Activated naive CD4-positive, alpha-beta T cell treated with anti-CD3 and anti-CD28 coated beads, Interleukin-2, amount 50 U/mL, for 72 hours (primary cell): ENCODE measurements at regions not wholly inside any gene's neighbourhood (a gene's known extent, or its start where the extent isn't known, plus 50 kb on each side); places are given as distances from the start of the nearest gene placed in this dataset.
"Not testable (repeated sequence)": the region's sequence is repeated elsewhere in the genome, so short reads cannot be mapped to it uniquely, and the experiment has no call there.

Experiments used
- ATAC-seq, 2 donors: fragments of 150-1000 bp; cut with Tn5 transposase; 2 replicates each; pipeline ENCODE4 v1.10.0; 2021; ENCODE audit warnings: mild to moderate bottlenecking in 2 of 2, moderate library complexity in 2 of 2
- DNase-seq, 2 donors: peaks; one replicate each; pipeline ENCODE4 v3.0.0; 2021 to 2022; ENCODE audit warnings: low spot score in 2 of 2
- H3K27ac Mint-ChIP-seq, 2 donors: one replicate each; pipeline ENCODE4 v1.8.0; 2022; ENCODE audit warnings: mild to moderate bottlenecking in 2 of 2, mixed read lengths in 2 of 2
- H3K36me3 Mint-ChIP-seq, 2 donors: one replicate each; pipeline ENCODE4 v1.8.0; 2022; ENCODE audit warnings: mixed read lengths in 2 of 2
- H3K9me3 Mint-ChIP-seq, 2 donors: one replicate each; pipeline ENCODE4 v1.8.0; 2022; ENCODE audit warnings: mixed read lengths in 2 of 2

DNA sequence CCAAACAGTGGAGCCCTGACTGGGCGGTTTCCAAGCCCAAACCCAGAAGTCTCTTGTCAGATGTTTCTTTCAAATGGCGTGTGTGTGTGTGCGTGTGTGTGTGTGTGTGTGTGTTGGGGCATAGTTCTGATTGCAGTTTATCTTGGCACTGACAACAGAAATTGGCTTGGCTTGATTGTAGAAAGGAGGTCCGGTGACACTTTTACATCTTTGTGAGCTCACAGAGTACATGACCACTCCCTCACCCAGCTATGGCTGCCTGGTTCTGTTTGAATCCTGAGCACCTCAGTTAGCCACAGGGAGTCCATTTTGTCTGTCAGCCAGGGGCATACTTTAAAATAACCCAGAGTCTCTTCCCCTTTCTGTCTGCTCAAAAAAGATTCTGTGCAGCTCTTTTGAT, 276.3 kb downstream of the CD83 start:
- peaks cover 0 to 8% of the 10 kb centered on the region in 2 donors for H3K9me3 Mint-ChIP-seq

DNA sequence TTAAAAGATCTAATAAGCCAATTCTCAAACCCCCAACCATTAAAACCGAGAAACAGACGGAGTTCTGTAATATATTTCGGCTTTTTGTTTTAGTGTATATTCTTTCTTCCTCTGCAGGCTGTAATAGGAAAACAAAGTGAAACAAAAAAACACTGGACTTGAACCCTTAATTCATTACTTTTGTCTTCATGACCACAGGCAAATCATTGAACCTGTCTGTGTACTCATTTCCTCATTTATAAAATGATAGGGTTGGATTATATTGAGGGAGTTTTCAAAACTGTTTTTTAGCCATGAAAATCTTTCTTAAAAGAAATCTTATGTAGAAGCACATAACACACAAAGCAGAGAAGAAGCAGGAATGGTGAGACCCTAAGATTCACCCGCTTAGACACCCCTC, 278.8 kb downstream of the CD83 start:
- Mint-ChIP-seq H3K9me3 (peaks cover 0 to 13% of the 10 kb centered on the region in 2 donors), H3K36me3 (no peaks in the 10 kb centered on the region), H3K27ac (no peak overlapping the region)
- no peak for ATAC-seq
- DNase-seq: no peak

More for the DNA sequence above, 276.3 kb downstream of the CD83 start:
- DNase-seq (no peak), ATAC-seq (no peak)
- Mint-ChIP-seq H3K36me3 (no peaks in the 10 kb centered on the region), H3K27ac (no peak overlapping the region)

DNA sequence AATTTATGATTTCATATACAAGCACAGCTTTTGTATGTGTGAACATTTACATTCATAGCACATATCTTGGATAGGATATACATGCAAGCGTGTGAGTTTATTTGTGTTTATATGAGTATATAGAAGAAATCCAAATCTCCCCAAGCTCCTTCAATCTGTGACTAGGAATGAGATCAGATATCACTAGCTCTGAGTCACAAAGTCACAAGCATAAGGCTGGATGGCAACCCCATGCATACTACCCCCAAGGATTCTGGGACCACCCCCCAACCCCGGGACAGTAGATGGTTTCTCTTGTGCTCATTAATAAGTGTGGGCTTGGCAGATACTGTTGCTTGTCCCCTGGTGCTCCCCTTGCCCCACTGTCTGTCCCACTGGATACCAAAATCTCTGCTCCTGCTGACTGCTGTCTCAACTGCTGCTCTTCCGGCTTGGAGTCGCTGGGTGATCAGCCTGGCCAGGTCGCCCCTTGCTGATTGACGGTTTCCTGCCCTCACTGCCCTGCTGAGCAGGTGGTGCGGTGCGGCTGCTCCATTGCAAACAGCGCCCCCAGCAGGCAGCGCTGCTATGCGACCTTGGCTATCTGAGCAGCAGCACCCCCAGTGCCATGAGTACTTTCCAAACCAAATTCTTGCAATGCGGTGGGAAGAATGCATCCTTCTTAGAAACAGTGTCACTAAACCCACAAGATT, 279.4 kb downstream of the CD83 start:
- Mint-ChIP-seq H3K27ac (no peak overlapping the region), H3K9me3 (peaks cover 0 to 10% of the 10 kb centered on the region in 2 donors), H3K36me3 (no peaks in the 10 kb centered on the region)
- DNase-seq (no peak), ATAC-seq (no peak)

DNA sequence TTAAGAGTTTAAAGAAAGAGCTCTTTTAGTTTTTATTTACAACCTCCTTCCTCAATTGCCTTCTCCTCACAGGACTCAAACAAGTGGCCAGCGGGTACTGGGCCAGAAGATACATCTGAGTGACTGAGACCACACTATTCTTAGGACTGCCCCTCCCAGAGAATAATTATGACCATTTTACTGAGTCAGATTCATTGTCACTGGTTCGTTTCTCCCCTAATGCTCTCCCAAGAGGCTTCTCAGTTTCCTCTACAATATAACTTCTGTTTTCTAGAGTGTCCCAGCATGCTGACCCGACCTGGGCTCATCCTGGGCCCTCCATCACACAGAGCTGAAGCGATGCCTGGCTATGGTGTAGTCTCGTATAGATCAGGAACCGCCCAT, 279.9 kb downstream of the CD83 start:
- no peak for DNase-seq
- H3K9me3 Mint-ChIP-seq: peaks cover 0 to 8% of the 10 kb centered on the region in 2 donors
- ATAC-seq: no peak
- no peaks in the 10 kb centered on the region for H3K36me3 Mint-ChIP-seq
- H3K27ac Mint-ChIP-seq: no peak overlapping the region

DNA sequence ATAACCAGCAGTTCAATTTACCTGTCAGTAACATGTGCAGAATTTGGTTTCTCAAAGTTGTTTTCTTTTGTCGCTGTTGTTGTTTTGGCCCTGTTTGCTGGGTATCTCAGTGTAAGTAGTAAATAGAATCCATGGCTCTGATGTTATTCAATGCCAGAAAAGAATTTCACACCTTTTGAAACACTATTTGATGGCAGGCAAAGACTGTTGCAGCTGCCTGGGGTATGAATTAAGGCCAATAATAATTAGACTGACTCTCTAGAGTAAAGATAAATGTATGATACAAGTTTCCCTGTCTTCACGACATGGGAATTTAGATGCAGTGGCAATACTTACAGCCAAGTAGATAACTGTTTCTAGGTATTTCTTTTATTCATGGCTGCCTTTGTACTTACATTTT, 281.4 kb downstream of the CD83 start:
- Mint-ChIP-seq H3K36me3 (peaks cover 0 to 1% of the 10 kb centered on the region in 2 donors), H3K9me3 (peaks cover 0 to 4% of the 10 kb centered on the region in 2 donors), H3K27ac (no peak overlapping the region)
- ATAC-seq (no peak), DNase-seq (no peak)

DNA sequence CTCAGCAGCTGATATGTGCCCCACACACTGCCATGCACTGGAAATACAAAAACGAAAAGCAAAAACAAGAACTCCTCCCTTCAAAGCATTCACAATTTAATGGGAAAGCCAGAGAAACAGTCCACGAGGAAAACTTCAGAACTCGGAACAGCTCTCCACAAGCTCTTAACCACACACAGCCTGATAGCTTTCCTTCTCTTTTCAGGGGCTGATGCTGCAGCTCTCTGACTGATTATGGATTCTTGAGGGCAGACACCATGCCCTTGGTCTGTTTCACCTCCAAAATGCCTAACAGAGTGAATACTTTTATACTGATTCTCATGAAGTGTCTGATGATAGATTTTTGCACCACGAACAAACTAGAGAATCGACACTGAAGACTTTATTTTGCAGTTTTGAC, 282.1 kb downstream of the CD83 start:
- H3K36me3 Mint-ChIP-seq: peaks cover 0 to 6% of the 10 kb centered on the region in 2 donors
- peaks cover 0 to 4% of the 10 kb centered on the region in 2 donors for H3K9me3 Mint-ChIP-seq
- ATAC-seq: no peak
- no peak for DNase-seq
- no peak overlapping the region for H3K27ac Mint-ChIP-seq

DNA sequence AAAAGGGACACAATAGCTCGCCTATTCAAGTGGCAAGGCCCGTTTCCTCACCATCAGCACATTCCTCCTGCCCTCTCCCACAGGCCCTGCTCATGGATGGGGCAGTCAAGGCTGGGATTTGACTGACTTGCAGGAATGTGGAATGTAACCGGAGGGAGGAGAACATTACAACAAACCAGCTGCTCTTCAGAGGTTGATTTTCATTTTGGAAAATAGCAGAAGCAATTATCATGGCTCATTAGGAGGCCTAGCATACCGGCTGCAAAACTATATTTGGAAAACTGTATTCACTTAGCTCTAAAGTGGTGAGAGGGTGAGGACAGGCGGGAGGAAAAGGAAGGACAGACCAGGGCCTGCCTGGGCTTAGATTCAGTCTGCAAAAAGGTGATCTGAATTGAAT, 283.7 kb downstream of the CD83 start:
- peaks cover 0 to 6% of the 10 kb centered on the region in 2 donors for H3K36me3 Mint-ChIP-seq

DNA sequence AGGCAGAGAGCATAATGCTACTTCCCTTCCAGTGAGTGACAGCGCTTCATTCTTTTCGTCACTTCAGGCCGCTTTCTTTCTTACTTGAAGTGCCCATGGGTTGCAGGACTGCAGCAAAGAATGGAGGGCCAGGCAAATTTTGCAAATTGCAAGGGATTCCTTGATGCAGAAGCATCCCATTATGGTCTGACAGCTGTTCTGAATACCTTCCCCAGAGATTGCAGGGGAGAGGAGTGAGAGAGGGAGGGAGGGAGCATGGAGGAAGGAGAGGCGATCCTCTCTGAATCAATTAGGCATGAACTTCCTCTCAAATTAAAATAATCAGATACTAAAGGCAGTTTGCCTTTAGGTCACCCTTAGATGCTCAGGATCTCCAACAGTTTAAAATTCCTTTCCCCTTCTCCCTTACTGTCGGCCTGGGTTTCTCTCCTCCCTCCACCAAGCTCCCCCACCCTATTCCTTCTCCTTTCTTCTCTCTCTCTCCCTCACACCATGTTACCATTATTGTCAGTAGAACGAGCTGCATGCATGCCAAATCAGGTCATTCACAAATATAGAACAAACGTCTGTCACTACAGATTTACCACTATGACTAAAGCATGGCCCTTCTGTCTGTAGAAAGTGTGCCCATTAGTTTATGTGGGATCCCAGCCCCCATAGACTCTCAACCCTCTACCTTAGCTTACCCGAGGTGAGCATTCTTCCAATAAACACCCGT, 289.2 kb downstream of the CD83 start:
- ATAC-seq (no peak), DNase-seq (no peak)
- no peak overlapping the region for H3K27ac Mint-ChIP-seq
- H3K36me3 Mint-ChIP-seq: peaks cover 0 to 6% of the 10 kb centered on the region in 2 donors
- no peaks in the 10 kb centered on the region for H3K9me3 Mint-ChIP-seq

More for the DNA sequence above, 283.7 kb downstream of the CD83 start:
- Mint-ChIP-seq H3K27ac (no peak overlapping the region), H3K9me3 (peaks cover 0 to 4% of the 10 kb centered on the region in 2 donors)
- no peak for ATAC-seq
- no peak for DNase-seq

DNA sequence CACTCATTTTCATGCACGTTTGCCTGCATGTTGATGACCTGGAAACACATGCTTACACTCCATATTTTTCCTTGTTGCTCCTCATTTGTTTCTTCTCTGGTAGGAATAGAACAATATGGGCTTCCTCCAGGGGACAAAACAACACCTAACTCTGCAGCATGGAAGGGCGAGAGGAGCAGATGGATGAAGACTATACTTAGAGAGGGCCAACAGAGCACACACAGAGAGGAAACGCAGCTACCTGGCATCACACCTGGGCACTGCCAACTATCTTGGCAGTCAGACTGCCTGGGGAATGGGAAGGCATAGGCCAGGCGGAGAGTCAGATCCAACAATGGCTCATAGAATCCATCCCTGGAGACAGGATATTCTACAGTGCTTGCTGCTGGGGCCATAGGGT, 290.9 kb downstream of the CD83 start:
- peaks cover 0 to 6% of the 10 kb centered on the region in 2 donors for H3K36me3 Mint-ChIP-seq
- no peak overlapping the region for H3K27ac Mint-ChIP-seq
- no peaks in the 10 kb centered on the region for H3K9me3 Mint-ChIP-seq
- no peak for DNase-seq
- no peak for ATAC-seq

DNA sequence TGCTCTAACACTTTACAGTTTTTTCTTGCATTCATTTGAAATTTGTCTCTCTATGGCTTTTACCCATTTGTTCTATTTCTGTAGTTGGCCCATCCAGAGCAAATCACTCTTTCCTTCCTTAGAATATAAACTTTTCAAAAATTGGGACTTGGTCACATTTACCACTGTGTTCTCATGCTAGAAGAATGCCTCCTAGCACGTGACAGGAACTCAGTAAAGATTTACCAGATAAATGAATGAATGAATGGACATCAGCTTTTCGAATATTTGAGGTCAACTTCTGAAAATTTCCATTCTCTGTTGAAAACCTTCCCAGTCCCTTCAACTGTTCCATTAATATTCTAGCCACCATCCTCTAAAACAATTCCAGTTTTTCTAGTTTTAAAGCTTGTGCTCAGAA, 294.5 kb downstream of the CD83 start:
- H3K9me3 Mint-ChIP-seq: no peaks in the 10 kb centered on the region
- DNase-seq (no peak), ATAC-seq (no peak)
- no peak overlapping the region for H3K27ac Mint-ChIP-seq
- no peaks in the 10 kb centered on the region for H3K36me3 Mint-ChIP-seq

DNA sequence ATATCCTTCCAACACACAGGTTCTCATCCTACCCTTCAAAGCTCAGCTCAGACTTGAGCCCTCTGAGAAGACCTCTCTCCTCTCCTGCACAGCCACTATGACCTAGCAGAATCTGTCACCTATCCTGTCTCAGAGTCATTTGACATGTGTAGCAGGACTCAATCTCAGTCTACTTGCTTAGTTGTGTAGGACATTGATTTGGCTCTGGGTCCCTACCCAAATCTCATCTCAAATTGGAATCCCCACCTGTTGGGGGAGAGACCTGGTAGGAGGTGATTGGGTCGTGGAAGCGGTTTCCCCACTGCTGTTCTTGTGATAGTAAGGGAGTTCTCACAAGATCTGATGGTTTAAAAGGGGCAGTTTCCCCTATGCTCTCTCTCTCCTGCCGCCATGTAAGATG, 297.9 kb downstream of the CD83 start:
- Mint-ChIP-seq H3K9me3 (no peaks in the 10 kb centered on the region), H3K27ac (no peak overlapping the region), H3K36me3 (no peaks in the 10 kb centered on the region)
- ATAC-seq (no peak), DNase-seq (no peak)

DNA sequence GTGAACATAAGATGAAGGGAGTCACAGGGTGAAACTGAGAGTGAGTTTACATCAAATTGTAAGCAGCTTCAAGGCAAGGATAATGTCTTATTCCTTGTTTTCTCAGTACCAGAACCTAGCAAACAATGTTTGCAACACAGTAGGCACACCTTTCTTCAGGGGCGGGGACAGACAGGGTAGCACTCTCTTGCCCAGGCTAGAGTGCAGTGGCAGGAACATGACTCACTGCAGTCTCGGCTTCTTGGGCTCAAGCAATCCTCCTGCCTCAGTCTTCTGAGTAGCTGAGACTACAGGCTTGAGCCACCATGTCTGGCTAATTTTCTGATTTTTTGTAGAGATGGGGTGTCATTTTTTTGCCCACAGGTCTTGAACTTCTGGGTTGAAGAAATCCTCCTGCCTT, 299.8 kb downstream of the CD83 start:
- DNase-seq: no peak
- Mint-ChIP-seq H3K36me3 (no peaks in the 10 kb centered on the region), H3K9me3 (peaks cover 0 to 3% of the 10 kb centered on the region in 2 donors)

DNA sequence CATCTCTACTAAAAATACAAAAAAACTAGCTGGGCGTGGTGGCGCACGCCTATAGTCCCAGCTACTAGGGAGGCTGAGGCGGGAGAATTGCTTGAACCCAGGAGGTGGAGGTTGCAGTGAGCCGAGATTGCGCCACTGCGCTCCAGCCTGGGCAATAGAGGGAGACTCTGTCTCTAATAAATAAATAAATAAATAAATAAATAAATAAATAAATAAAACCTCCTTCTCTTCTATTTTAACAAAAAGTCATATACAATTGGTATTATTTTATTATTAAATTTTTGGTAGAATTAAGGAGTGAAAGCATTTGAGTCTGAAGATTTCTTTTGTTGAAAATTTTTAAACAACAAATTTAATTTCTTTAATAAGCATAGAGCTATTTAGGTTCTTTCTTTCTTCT, 301.7 kb downstream of the CD83 start:
- H3K9me3 Mint-ChIP-seq, H3K27ac Mint-ChIP-seq, H3K36me3 Mint-ChIP-seq, ATAC-seq, DNase-seq: not testable (repeated sequence)

More for the DNA sequence above, 299.8 kb downstream of the CD83 start:
- peak in 1 of 2 donors; percentile 43 for ATAC-seq
- H3K27ac Mint-ChIP-seq: no peak overlapping the region

DNA sequence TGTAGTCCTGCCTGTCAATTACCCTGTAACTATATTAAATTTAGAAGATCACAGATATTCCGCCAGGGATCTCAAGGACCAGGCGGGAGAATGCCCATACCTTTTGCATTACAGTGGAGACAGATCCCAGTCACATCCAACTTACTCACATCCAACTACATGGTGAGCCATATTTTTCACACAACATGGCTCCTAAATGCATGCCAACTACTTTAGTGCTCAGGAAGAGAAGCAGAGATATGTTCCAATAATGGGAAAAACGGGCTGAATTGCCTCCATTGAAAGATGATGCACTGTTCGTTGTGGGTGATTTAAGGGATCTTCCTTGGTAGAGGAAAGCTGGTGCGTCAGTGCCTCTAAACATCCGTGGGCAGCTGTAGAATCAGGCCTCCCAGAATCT, 304.5 kb downstream of the CD83 start:
- ATAC-seq: no peak
- Mint-ChIP-seq H3K9me3 (peaks cover 2 to 3% of the 10 kb centered on the region in 2 donors), H3K36me3 (peaks cover 0 to 9% of the 10 kb centered on the region in 2 donors), H3K27ac (no peak overlapping the region)
- DNase-seq: no peak

DNA sequence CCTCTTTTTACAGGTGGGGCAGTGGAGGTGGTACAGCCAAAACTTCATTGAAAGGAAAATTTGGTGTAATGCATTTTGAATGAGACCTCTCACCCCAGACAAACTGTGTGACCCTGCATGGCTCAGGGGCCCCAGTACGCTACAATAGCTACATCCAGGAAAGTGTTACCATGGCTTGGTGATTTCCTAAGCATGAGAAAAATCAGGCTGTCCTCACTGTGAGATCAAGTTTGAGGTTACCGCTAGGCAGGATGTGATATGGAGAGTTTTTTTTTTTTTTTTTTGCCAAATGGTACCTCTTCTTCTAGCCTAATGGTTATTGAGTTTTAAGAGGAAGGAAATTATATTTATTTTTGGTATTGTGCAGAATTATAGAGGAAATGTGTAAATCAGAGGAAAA, 305.3 kb downstream of the CD83 start:
- ATAC-seq (no peak), DNase-seq (no peak)
- Mint-ChIP-seq H3K27ac (no peak overlapping the region), H3K9me3 (peaks cover 2 to 3% of the 10 kb centered on the region in 2 donors), H3K36me3 (peaks cover 0 to 9% of the 10 kb centered on the region in 2 donors)

DNA sequence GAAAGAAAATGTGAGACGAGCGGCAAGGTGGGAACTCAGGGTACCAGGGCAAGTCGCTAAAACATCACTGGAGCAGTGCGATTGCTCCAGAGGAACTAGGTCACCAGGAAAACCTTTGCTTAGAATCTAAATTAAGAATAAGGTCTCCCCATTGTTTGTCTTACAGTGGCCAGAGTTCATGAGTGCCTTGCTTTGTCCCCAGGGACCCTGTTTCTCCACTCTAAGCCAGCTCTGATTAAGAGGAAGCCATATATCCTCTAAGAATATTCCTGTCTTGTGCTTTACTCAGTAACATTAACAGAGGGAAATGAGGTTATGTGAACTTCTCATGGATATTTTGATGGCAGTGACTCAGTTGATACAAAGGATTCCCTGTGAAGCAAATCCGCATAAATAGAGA, 305.8 kb downstream of the CD83 start:
- H3K36me3 Mint-ChIP-seq: peaks cover 0 to 9% of the 10 kb centered on the region in 2 donors
- H3K27ac Mint-ChIP-seq: peak overlapping the region in 1 of 2 donors; percentile 81
- ATAC-seq (no peak), DNase-seq (no peak)
- peaks cover 2 to 3% of the 10 kb centered on the region in 2 donors for H3K9me3 Mint-ChIP-seq

DNA sequence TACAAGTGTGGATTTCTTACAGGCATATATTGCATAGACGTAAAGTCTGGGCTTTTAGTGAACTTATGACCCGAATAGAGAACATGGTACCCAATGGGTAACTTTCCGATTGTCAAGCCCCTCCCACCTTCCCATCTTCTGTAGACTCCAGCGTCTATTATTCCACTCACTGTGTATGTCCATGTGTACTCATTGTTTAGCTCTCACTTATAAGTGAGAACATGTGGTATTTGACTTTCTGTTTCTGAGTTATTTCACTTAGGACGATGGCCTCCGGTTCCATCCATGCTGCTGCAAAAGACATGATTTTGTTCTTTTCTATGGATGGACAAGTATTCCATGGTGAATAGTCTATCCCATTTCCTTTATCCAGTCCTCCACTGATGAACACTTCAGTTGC, 306.4 kb downstream of the CD83 start:
- no peak for DNase-seq
- Mint-ChIP-seq H3K36me3 (peaks cover 0 to 9% of the 10 kb centered on the region in 2 donors), H3K27ac (peak overlapping the region in 1 of 2 donors; percentile 81), H3K9me3 (peaks cover 2 to 3% of the 10 kb centered on the region in 2 donors)
- ATAC-seq: peak; percentile 54 to 57

DNA sequence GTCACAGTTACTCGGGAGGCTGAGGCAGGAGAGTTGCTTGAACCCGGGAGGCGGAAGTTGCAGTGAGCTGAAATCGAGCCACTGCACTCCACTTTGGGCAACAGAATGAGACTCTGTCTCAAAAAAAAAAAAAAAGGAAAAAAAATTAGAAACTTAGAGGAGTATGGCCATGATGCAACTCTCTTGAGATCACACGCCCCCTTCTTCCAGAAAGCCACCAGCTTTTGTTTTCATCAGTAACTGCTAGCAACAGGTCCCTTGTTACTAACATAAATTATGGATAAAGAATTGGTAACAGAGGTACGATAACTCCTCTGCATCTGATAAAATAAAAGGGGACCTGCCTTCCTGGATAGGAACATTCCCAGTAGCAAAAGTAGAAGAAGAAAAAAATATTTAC, 308.2 kb downstream of the CD83 start:
- Mint-ChIP-seq H3K36me3 (peaks cover 0 to 9% of the 10 kb centered on the region in 2 donors), H3K9me3 (peaks cover 2 to 3% of the 10 kb centered on the region in 2 donors), H3K27ac (no peak overlapping the region)
- ATAC-seq (no peak), DNase-seq (no peak)
